ENCODE measurements at regions not wholly inside any gene's neighbourhood (a gene's known extent, or its start where the extent isn't known, plus 50 kb on each side); places are given as distances from the start of the nearest gene placed in this dataset.

DNA sequence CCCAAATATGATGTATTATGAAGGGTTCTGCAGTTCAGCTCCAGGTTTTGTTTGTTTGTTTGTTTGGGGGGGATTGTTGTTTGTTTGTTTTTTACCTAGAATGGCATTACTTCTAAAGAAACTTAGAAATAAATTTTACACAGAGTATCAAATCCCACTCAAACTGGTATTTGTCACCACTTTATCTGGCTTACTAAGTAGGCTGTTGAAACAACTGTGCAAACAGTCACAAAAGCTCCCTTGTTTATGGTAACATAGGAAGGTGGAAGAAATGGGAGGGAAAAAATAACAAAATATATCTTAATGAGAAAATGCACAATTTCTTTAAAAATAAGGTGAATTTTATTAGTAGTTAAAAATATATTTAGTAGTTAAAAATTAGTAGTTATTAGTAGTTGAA is 108.3 kb upstream of the ANO5 start:
- Histone ChIP-seq H2AFZ (ENCODE audit: low read depth) (no peak overlapping the region), H3K27me3 (ENCODE audit: insufficient read depth) (no peaks in the 10 kb centered on the region), H4K20me1 (ENCODE audit: insufficient read depth) (no peaks in the 10 kb centered on the region), H3F3A (replicated peaks; ENCODE audit: insufficient read depth) (no peaks in the 10 kb centered on the region), H3K36me3 (replicated peaks in 1 of 2; ENCODE audit: control insufficient read depth in 1 of 2, insufficient read depth in 2 of 2, low read length in 1 of 2) (no peaks in the 10 kb centered on the region), H3K4me1 (ENCODE audit: control insufficient read depth in 1 of 2, insufficient read depth in 2 of 2, low read depth in 1 of 2, low read length in 1 of 2) (no peaks in the 10 kb centered on the region; a peak in 1 of 4 replicates), H3K4me3 (ENCODE audit: low read depth in 2 of 2, low read length in 1 of 2) (no peak overlapping the region), H3K79me2 (ENCODE audit: insufficient read depth) (no peaks in the 10 kb centered on the region), H3K9me3 (no peaks in the 10 kb centered on the region; the same call in 1 of the 2 replicates), H3K9me2 (no peaks in the 10 kb centered on the region), H3K27ac (ENCODE audit: low read depth in 2 of 2, low read length in 1 of 2) (no peak overlapping the region), H3K9ac (no peak overlapping the region), H3K4me2 (no peak overlapping the region)
- POLR2A ChIA-PET, result no interaction called here
- no peak for DNase-seq
- CTCF ChIA-PET, result no interaction called here
- TF ChIP-seq, protein P1, sequence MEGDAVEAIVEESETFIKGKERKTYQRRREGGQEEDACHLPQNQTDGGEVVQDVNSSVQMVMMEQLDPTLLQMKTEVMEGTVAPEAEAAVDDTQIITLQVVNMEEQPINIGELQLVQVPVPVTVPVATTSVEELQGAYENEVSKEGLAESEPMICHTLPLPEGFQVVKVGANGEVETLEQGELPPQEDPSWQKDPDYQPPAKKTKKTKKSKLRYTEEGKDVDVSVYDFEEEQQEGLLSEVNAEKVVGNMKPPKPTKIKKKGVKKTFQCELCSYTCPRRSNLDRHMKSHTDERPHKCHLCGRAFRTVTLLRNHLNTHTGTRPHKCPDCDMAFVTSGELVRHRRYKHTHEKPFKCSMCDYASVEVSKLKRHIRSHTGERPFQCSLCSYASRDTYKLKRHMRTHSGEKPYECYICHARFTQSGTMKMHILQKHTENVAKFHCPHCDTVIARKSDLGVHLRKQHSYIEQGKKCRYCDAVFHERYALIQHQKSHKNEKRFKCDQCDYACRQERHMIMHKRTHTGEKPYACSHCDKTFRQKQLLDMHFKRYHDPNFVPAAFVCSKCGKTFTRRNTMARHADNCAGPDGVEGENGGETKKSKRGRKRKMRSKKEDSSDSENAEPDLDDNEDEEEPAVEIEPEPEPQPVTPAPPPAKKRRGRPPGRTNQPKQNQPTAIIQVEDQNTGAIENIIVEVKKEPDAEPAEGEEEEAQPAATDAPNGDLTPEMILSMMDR (IDR thresholded peaks at IDR 0.05), result no peak
- no peak for TF ChIP-seq FOXM1 (IDR thresholded peaks at IDR 0.05; ENCODE audit: low read depth)
- TF ChIP-seq FOXJ3 (CRISPR knock-in tag; IDR thresholded peaks at IDR 0.05), result no peak
- no peak for TF ChIP-seq TCF12 (IDR thresholded peaks at IDR 0.05)
- TF ChIP-seq RXRA (IDR thresholded peaks at IDR 0.05; ENCODE audit: borderline replicate concordance, low read depth), result no peak

DNA sequence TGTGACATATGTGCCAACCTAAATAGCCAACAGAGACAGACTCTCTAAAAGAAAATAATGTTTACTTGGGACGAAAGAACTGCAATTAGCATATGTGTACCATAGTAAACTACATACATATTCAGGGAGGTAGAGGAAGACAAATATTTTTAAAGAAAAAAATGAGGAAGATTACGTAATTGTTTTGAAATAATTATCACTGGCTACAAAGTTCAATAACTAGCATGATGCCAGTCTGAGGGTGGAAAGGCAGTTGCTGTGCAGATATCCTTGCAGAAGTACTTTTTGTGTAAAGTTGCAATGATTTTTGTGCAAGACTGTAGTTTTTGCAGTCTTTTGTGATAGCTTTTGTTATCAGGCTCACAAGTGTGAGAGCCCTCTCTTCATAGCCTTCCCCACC is 103.3 kb upstream of the ANO5 start:
- no peaks in the 10 kb centered on the region for H4K20me1 ChIP-seq (ENCODE audit: insufficient read depth)
- no peak overlapping the region for H2AFZ ChIP-seq (ENCODE audit: low read depth)
- ChIA-PET POLR2A (no interaction called here), CTCF (no interaction called here)
- no peaks in the 10 kb centered on the region for H3K27me3 ChIP-seq (ENCODE audit: insufficient read depth)
- 25% methylated on average over 2 of the region's 2 CpGs for WGBS (ENCODE audit: low lambda C conversion rate)
- H3K9me2 ChIP-seq, result no peaks in the 10 kb centered on the region
- DNase-seq, result no peak
- H3K4me3 ChIP-seq (ENCODE audit: low read depth in 2 of 2, low read length in 1 of 2), result no peak overlapping the region; a peak in 1 of 4 replicates
- no peak for TF ChIP-seq YY1 (IDR thresholded peaks at IDR 0.05; ENCODE audit: low read depth)
- TF ChIP-seq GABPA (IDR thresholded peaks at IDR 0.05; ENCODE audit: low read depth), result no peak
- no peak for TF ChIP-seq CHD2 (IDR thresholded peaks at IDR 0.05; ENCODE audit: low read length, partially characterized antibody)
- TF ChIP-seq JUND (IDR thresholded peaks at IDR 0.05), result no peak
- no peak for TF ChIP-seq MEF2A (IDR thresholded peaks at IDR 0.05; ENCODE audit: borderline replicate concordance, low read depth)
- TF ChIP-seq, protein P2, sequence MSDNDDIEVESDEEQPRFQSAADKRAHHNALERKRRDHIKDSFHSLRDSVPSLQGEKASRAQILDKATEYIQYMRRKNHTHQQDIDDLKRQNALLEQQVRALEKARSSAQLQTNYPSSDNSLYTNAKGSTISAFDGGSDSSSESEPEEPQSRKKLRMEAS (IDR thresholded peaks at IDR 0.05; ENCODE audit: low read depth), result no peak
- no peak for TF ChIP-seq SMC3 (IDR thresholded peaks at IDR 0.05; ENCODE audit: low read depth, low read length)
- no peak for TF ChIP-seq POLR2AphosphoS5 (IDR thresholded peaks at IDR 0.05; ENCODE audit: low read depth, low read length)
- TF ChIP-seq TEAD4 (IDR thresholded peaks at IDR 0.05; ENCODE audit: borderline replicate concordance, insufficient read depth), result no peak
- no peak for TF ChIP-seq NFIC (IDR thresholded peaks at IDR 0.05; ENCODE audit: borderline replicate concordance)
- TF ChIP-seq, protein P1 (IDR thresholded peaks at IDR 0.05), result no peak
- TF ChIP-seq TAF1 (IDR thresholded peaks at IDR 0.05; ENCODE audit: borderline replicate concordance, low read depth, low read length), result no peak
- TF ChIP-seq NRF1 (IDR thresholded peaks at IDR 0.05; ENCODE audit: low read depth, low read length), result no peak
- TF ChIP-seq FOSL2 (IDR thresholded peaks at IDR 0.05; ENCODE audit: borderline replicate concordance, low read depth), result no peak
- TF ChIP-seq RFX5 (IDR thresholded peaks at IDR 0.05; ENCODE audit: low read length), result no peak
- TF ChIP-seq GATA2 (CRISPR knock-in tag; IDR thresholded peaks at IDR 0.05), result no peak
- no peaks in the 10 kb centered on the region for H3K9me3 ChIP-seq
- H3K79me2 ChIP-seq (ENCODE audit: insufficient read depth), result no peaks in the 10 kb centered on the region
- H3K4me1 ChIP-seq (ENCODE audit: control insufficient read depth in 1 of 2, insufficient read depth in 2 of 2, low read depth in 1 of 2, low read length in 1 of 2), result no peaks in the 10 kb centered on the region; a peak in 1 of 4 replicates
- H3K9ac ChIP-seq, result no peak overlapping the region
- H3F3A ChIP-seq (replicated peaks; ENCODE audit: insufficient read depth), result no peaks in the 10 kb centered on the region
- no peak overlapping the region for H3K27ac ChIP-seq (ENCODE audit: low read depth in 2 of 2, low read length in 1 of 2)
- H3K4me2 ChIP-seq, result no peak overlapping the region
- H3K36me3 ChIP-seq (replicated peaks in 1 of 2; ENCODE audit: control insufficient read depth in 1 of 2, insufficient read depth in 2 of 2, low read length in 1 of 2), result no peaks in the 10 kb centered on the region
